ENCODE measurements at regions not wholly inside any gene's neighbourhood (a gene's known extent, or its start where the extent isn't known, plus 50 kb on each side); places are given as distances from the start of the nearest gene placed in this dataset.

- TF ChIP-seq POLR2A (IDR thresholded peaks at IDR 0.05) (no peak), CTCF (IDR thresholded peaks at IDR 0.05) (no peak), POLR2AphosphoS5 (IDR thresholded peaks at IDR 0.05; ENCODE audit: insufficient read depth in 1 of 2, low read depth in 1 of 2) (no peak)
Observed at GRCh38 chr1:213687832-213688231, 299.9 kb upstream of the PROX1 start.
